ENCODE measurements at regions not wholly inside any gene's neighbourhood (a gene's known extent, or its start where the extent isn't known, plus 50 kb on each side); places are given as distances from the start of the nearest gene placed in this dataset.

DNA sequence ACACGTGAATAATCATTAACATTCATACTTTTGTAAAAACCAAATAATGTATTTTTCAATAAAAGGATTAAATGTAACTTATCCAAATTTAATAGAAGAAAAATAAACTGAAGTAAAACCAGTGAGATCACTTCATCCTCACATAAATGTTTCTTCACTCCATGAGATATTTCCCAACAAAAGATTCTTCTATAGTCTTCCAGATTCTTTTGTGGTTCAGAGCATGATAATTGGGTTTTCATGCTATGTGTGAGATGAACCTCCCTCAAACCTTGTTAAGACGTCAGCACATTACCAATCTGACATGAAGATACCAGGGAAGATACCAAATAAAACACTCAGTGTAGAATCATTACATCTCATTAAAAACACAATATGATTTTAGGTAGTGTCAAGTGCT, 62.9 kb upstream of the OXGR1 start:
- no peak for DNase-seq

DNA sequence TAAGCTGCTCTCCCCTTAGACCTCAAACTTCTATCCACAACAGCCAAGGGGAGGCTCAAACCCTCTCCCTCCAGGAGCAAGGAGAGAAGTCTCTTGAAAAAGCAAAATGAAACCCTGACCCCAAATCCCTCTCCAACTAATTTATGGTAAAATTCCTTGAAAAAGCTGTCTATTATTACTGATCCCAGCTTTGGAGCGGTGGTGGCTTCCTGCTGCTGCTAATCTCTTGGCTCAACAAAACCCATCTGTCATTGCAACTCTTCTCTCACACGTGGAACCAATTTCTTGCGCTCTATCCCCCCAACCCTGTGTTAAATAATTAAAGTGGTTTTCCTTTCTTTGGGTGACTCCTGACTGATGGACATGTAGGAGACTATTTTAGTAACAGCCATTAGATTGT, 64.1 kb upstream of the OXGR1 start:
- no peak for DNase-seq

DNA sequence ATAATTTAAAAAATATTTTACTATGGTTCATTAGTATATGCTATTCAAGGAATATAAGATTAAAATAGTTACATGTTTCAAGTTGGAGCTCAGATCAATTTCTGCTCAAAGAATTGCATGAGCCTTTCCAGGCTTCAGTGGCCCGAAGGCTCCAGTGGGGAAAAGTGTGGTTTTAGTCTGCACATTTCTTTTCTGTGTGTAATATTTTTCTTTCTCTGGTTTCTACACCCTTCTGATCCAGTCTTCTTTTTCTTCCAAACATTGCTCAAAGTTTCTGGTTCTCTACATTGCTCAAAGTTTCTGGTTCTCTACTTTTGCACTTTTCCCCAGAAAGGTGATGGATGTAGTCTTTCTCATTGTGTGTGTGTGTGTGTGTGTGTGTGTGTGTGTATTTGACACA, 64.7 kb upstream of the OXGR1 start:
- no peak for DNase-seq

DNA sequence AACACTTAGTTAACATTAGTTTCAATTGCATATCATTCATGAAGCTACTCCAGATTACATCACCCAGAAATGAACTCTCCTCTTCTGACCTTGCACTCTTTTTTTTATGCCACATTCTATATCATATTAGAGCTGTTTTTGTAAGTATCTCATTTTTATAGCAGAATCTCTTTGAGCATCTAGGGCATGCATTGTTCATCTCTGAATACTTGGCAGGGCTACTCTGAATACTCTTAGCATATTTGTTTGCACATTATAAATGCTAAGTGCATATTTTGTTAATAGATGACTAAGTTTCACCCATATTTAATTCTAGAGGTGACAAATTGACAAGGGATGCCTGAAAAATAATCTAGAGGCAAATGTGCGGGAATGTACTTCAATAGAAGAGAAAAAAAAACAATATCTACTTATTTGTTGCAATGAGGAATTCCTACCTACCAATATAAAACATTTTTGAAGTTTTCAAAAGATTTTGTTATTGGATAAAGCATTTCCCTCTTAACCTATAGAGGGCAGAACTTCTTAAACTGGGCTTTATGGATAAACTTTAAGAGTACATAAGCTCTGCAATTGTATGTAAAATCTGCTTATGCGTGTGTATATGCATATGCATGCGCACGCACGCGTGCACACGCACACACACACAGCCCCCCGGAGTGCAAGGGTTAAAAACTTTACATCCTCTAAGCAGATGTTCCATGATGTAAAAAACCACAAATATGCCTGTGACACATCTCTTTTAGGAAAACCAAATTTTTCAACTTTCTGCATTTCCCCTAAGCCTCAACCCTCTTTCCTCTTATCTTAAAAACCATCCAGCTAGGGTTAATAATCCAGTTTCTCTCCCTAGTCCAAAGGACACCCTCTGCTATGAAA, 73.0 kb upstream of the OXGR1 start:
- no peak for DNase-seq

DNA sequence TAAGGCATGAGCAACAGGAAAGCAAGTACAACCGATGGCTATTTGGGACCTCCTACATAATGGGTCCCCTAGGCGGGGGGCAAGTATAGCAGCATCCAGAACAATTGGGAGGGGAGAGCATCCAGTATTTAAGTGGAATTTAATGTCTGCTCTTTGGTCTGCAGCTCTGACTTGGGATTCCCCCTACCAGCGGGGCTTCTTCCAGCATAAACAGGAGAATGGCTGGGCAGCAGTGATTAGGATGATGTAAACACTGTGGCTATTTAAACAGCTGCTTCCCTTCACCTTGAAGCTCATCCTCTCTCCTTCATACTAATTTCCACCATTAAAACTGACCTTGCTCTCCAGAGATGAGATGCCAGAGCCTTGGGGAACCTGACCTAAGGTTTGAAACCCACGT, 73.9 kb upstream of the OXGR1 start:
- no peak for DNase-seq

DNA sequence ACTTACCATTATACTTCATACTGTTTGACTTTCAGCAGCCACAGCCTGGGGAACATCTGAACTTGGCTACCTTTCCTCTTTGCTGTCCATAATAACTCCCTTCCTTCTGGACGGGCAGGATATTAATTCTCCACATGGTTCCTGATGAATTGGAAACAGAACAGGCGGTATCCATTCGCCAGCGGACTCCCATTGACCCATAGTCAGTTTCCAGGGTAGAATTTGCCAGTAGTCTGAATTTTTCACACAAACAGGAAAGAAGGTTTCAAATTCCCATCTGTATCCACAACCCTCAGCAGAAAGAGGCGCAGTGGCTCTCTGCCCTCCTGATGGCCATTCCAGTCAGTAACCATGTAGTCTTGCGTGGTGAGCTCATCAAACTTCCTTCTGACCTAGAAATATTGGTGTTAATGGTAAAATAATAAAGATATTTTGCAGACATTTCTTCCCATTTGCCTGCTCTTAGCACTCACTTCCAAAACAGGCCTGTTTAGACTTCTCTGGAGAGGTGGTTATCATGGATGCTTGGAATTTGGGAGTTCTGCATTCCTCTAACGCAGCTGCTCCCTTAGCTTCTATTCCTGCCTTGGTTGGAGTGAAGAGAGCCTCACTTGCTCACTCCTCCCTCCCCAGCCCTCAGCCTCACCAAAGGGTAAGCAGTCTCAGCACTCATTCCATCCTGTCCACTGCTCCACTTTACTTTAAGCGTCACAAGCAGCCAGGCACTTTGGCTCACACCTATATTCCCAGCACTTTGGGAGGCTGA, 75.0 kb upstream of the OXGR1 start:
- no peak for DNase-seq

DNA sequence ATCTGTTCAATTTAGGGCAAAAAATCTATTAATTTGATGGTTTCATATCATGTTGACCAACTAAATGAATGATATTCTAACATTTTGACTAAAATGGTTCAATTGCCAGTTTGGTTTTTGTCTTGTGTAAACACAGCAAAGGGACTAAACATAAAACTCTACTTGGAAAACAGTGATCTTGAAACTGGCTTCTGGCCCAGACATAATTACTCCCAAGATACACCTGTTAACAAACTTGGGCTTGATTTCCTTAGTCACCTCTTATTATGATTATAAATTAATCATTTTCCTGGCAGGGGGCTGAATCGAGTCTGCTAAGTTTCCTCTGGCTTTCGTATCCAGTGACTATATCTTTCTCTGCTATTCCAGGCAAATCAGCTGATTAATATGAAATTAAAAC, 78.0 kb upstream of the OXGR1 start:
- DNase-seq, result no peak

DNA sequence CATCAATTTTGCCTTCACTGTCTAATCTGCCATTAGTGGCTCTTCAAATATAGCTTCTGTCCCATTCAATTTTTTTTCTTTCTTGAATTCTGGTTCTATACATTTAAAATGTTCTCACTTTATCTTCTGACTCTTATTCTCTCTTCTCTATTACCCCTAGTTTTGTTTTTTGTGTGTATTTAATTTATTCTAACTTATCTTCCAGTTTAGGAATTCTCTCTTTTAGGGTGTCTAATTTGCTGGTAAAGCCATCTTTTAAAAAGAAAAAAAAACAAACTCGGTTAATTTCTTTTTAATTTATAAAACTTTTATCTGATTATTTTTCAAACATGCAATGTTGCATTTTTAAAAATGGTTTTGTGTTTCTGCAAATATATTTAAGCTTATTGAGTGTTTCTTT, 80.3 kb upstream of the OXGR1 start:
- DNase-seq, result no peak

DNA sequence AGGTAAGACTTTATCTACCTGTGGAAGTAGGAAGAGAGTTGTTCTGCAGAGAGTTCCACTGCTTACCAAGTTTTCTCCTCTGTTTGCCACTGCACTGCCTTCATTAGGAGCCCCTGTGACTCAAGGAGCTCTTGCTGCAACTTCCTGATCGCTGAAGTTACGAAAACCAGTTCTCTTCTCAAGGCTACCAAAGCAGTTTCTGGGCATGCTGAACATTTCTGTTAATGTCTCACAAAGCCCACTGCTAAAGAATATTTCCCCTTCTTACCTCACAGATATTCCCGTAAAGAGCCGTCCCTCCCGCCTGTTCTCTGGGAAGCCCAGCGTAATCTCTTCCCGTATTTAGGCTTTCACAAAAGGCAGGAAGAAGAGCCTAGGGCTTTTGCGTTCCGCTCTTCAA, 82.6 kb upstream of the OXGR1 start:
- DNase-seq, result peak; percentile 92

DNA sequence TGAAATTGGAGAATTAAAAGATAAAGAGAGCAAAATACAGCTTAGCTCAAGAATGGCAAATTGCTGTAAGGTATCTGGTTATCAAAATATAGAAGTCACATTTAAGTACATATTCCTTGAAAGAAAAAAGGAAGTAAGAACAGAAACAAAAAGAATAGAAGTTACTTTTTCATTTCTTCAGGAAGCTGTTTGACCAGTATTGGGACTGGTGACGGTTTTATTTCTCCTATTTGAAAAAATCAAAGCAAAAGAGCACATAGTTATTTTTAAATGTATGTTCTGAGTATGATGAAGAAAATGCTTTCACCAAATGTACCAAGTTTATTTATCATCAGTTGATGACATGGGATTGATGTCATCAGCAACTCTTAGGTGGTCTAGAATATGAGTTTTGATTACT, 83.1 kb upstream of the OXGR1 start:
- peak; percentile 75 for DNase-seq

DNA sequence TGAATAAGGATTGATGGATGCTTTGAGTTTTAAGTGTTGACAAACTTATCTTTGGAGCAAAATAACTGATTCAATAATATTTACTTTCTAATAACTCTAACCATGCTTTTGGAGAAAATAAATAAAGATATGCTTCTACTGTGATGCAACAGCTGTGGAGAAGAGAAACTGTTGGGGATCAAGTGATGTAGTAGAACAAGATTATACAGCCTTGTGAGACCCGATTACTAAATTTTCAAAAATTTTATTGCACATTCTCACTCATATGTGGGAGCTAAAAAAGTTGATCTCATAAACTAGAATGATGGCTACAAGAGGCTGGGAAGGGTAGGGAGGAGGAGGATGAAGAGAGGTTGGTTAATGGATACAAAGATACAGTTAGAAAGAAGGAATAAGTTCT, 85.5 kb upstream of the OXGR1 start:
- peak; percentile 24 for DNase-seq

DNA sequence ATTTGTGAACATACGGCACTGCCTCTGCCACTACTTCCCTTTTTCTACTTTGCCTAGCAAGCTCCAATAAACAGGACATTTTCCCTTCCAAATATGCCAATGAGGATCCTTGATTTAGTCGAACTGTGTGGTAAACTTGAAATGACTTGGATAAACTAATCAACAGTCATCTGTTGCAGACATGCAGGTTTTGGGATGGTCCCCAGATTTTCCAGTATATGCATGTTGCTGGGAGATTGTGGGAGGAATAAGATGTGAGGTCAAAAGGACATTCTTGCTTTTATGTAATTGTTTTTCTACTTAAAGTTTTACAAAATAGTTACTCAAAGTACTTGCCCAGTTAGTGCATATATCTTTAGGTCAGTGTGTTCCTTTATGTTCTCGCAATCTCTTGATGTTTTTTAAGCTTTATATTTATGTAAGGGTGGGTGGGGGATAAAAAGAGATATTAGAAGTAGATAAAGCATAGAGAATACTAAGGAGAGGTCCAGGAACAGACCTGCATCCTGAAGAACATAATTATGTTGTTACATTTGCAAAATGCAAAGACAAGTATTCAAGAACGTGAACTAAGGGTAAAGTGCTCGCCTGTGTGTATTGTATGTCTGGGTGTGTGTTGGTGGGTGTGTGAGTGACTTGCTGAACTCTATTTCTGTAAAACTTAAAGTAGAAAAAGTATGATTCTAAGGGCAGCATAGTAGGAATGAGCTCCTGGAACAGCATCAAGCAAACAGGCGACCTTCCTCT, 88.4 kb upstream of the OXGR1 start:
- no peak for DNase-seq

DNA sequence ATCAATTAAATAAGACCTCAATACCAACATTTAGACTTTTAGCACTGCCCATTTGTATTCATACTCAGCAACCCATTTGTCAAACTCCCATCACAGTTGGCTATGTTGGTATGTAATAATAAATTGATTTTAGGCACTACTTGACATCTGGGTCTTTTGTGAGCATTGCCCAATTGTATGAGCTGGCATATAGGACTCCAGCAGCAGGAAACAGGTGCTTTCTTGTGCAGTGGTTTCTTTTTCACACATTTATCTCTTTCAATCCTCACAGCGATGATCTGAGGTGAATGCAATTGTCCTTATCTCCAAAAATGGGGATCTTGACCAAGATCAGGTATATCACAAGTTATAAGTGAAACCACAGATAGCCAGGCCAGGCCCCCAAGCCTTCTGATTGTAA, 96.9 kb upstream of the OXGR1 start:
- DNase-seq, result no peak

DNA sequence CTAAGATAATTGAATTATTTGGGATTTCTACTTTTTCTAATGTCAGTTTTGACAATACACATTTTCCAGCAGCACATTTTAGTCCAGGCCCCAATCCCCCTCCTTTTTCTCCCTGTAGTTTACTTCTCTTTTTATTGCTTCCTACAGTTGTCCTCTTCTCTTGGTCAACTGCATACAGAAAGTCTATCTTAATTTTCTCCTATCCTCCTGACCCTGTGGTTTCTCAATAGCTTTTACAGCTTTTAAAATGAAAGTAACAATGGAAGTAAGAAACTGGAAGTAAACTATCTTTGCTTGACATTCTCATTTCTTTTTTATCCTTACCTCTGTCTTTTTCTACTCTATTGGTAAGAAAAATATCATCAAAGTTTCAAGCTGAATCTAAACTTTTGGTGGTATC, 106.5 kb upstream of the OXGR1 start:
- peak; percentile 67 for DNase-seq

DNA sequence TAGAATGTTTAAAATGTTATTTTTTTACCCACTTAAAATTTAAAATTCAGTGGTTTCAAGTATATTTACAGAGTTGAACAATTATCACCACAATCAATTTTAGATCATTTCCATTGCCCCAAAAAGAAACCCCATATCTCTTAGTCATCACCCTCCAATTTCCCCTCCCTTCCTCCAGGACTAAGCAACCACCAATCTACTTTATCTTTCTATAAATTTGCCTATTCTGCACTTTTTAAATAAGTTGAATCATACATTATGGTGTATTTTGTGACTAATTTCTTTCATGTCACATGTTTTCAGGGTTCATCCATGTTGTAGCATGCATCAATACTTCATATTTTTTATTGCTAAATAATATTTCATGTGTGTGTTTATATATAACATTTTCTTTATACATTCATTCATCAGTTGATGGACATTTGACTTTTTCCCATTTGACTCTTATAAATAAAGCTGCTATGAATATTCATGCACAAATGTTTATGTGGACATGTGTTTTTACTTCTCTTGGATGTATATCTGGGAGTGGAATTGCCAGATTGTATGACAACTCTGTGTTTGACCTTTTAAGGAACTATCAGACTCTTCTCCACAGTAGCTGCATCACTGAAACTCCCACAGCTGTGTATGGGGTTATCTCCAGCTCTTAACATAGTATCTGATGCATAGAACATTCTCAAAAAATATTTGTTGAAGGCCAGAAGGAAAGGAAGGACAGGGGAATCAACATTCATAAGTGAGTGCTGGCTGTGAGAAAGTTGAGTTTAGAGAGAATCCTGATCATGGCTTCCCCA, 107.8 kb upstream of the OXGR1 start:
- peak; percentile 21 for DNase-seq

DNA sequence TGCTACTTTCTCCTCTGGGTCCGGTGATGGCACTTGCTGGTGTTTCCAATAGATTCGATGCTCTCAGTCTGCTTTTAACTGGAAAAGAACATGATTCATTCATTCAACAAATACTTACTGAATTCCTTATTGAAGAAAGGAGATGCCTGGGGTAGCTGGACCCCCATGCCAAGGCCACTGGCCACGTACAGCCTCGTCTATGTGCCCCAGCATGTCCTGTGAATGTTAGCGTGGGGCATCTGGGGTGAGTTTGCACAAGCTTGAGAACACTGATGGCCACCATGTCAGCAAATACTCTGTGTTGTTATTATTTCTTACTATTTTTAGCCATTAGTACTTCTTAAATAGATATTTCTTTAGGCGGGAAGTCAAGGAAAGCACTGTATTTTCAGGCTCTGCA, 112.0 kb upstream of the OXGR1 start:
- DNase-seq, result no peak

DNA sequence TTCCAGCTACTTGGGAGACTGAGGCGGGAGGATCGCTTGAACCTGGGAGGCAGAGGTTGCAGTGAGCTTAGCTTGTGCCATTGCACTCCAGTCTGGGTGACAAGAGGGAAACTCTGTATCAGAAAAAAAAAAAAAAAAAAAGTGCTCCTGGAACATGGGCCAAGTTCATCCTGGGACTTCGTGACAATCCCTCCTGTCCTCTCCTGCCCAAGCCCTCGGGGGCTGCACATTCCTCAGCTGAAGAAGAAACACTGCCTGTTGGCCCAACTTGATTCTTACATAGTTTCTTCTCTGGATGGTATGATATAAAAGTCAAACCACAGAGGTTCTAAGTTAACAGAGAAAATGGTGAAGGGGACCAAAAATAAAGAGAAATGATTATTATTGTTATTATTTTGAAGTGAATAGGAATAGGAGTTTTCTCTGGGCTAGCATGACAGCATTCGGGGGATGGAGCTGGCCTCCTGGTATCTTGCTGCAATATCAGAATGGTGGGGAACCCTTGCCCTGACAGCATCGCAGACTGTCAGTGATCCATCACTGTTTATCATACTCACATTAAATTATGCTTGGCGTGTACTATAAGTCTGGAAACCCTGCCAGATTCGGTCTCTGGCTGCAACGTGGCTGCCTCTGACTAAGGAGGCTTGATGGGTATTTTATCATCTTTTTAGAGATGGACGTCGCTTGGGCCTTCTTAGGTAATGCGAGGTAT, 113.7 kb upstream of the OXGR1 start:
- no peak for DNase-seq

DNA sequence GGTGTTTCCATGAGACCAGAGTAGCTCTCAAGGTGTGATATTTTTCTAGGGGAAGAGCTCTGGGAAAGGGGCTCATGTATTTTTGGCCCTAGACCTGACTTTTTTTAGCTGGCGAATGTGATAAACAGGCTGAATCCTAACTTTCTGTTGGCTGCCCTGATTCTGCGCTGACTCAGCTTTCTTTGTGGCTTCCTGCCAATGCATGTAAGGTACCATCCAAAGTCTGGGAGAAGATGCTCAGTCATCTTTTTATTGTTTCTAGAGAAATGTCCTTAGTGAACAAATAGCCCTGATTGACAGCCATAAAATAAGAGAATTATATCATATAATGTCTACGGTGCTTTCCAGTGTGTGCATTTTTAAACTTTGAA, 113.6 kb upstream of the MBNL2 start:
- no peak for DNase-seq

DNA sequence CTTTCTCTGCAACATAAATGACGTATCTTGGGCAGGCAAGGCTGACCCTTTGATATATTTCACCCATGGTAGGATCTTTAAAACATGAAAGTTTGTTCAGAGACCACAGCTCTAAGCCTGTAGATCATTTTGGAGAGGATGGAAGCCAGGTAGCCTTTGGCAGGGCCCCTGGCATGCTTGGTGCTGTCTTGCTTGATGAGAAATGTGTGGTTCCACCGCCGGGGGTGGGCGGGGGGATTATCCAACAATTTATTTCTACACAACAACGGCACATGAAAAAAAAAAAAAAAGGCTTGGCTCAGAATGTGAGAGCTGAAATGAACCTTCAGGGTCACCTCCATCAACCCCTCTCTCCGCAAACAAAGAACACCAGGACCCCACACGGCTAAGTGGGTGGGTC, 112.9 kb upstream of the MBNL2 start:
- no peak for DNase-seq

DNA sequence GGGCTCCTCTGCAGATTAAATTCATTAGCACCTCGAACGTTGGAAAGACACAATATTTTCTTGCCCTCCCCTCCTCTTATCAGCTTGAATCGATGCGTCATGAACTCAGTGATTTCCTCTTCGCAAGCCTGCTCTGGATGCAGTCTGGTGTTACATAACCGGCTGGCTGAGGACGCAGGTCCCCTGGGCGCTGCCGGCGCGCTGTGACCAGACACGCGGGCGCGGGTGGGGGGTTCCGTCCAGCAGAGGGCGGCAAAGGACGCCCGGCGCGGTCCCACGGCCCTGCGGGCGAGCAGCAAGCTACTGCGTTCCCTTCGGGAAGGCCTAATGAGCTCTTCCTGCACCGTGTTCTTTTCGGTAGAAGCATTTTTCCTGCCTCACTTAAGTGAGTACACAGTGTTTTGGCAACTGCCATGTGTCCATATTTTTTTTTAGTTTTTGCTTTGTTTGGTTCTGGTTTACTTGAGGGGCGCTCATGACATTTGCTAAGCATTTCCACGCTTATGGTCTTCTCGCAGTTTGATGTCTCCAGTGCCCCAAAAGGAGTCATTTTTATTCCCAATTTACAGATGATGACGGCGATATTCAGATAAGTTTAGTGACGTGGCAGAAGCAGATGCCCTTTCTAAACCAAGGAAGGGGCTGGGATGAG, 112.2 kb upstream of the MBNL2 start:
- DNase-seq, result peak; percentile 90

DNA sequence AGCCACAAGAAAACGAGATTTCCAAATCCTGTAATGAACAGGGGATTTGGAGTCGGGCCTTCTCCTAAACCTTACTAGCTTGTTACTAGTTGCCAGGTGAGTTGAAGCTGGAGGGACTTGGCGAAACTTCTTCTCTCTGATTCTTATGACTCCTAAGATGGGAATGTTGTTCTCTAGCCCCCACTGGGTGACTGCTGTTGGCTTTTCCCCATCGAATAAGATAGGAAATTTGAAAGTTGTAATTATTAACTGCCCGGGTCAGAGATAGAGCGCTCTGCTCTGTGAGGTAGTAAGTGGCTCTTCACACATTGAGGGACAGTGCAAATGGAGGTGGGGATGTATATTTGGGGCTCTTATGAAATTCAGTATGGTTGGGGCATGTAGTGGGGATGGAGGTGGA, 111.2 kb upstream of the MBNL2 start:
- DNase-seq, result no peak

DNA sequence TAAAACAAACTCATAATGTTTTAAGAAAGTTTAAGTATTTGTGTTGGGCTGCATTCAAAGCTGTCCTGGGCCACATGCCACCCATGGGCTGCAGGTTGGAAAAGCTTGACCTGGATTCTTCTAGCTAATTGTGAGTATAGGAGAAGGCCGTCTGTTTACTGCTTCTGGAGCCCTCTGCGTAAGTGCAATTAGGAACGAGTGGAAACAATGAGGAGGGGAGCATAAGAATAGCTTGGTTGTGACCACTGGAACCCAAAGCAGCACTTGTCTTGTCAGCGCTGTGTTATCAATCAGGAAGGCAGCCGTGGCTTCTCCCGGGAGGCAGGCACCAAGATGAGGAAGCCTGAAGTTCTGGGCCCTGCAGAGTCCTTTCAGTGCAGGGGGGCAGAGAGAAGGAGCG, 110.4 kb upstream of the MBNL2 start:
- no peak for DNase-seq
